ENCODE measurements at regions not wholly inside any gene's neighbourhood (a gene's known extent, or its start where the extent isn't known, plus 50 kb on each side); places are given as distances from the start of the nearest gene placed in this dataset.

- no peak overlapping the region for H3K27ac ChIP-seq
- H3K36me3 ChIP-seq, result no peaks in the 10 kb centered on the region
- H3K4me3 ChIP-seq, result no peak overlapping the region
- no peaks in the 10 kb centered on the region for H3K27me3 ChIP-seq
- no peak for DNase-seq
- no peaks in the 10 kb centered on the region for H3K9me3 ChIP-seq
- WGBS, 2 donors, result 87 to 93% methylated on average over 2 of the region's 2 CpGs
- no peaks in the 10 kb centered on the region for H3K4me1 ChIP-seq
- TF ChIP-seq POLR2A (IDR thresholded peaks at IDR 0.05) (no peak), POLR2AphosphoS5 (IDR thresholded peaks at IDR 0.05) (no peak), EP300 (IDR thresholded peaks at IDR 0.05) (no peak), CTCF (IDR thresholded peaks at IDR 0.05) (no peak)
- ATAC-seq (ENCODE audit: low FRiP score in 2 of 2), result no peak
Observed at GRCh38 chr3:99575683-99576082, 62.7 kb upstream of the COL8A1 start.

- H3K9me3 ChIP-seq, result no peaks in the 10 kb centered on the region
- H3K4me3 ChIP-seq, result no peak overlapping the region
- TF ChIP-seq POLR2AphosphoS5 (IDR thresholded peaks at IDR 0.05) (no peak), CTCF (IDR thresholded peaks at IDR 0.05) (no peak), POLR2A (IDR thresholded peaks at IDR 0.05) (no peak), EP300 (IDR thresholded peaks at IDR 0.05) (no peak)
- no peaks in the 10 kb centered on the region for H3K27me3 ChIP-seq
- H3K27ac ChIP-seq, result no peak overlapping the region
- WGBS, 2 donors, result 48 to 55% methylated on average over 1 of the region's 1 CpG
- DNase-seq (no peak), ATAC-seq (ENCODE audit: low FRiP score in 2 of 2) (no peak)
- no peaks in the 10 kb centered on the region for H3K4me1 ChIP-seq
- no peaks in the 10 kb centered on the region for H3K36me3 ChIP-seq
Observed at GRCh38 chr3:99570061-99570460, 68.3 kb upstream of the COL8A1 start.

GRCh38 chr3:99568663-99569335 lies 69.6 kb upstream of the COL8A1 start:
- ATAC-seq (ENCODE audit: low FRiP score in 2 of 2), result no peak
- TF ChIP-seq POLR2A (IDR thresholded peaks at IDR 0.05), result no peak
- TF ChIP-seq EP300 (IDR thresholded peaks at IDR 0.05), result no peak
- no peak for TF ChIP-seq POLR2AphosphoS5 (IDR thresholded peaks at IDR 0.05)
- no peak for TF ChIP-seq CTCF (IDR thresholded peaks at IDR 0.05)
- no peaks in the 10 kb centered on the region for H3K27me3 ChIP-seq
- no peak overlapping the region for H3K27ac ChIP-seq
- no peaks in the 10 kb centered on the region for H3K9me3 ChIP-seq
- no peak overlapping the region for H3K4me3 ChIP-seq
- no peak for DNase-seq
- no peaks in the 10 kb centered on the region for H3K4me1 ChIP-seq
- H3K36me3 ChIP-seq, result no peaks in the 10 kb centered on the region
- 51 to 54% methylated on average over 1 of the region's 1 CpG for WGBS, 2 donors

- no peak for TF ChIP-seq POLR2AphosphoS5 (IDR thresholded peaks at IDR 0.05)
- no peak for ATAC-seq (ENCODE audit: low FRiP score in 2 of 2)
- no peaks in the 10 kb centered on the region for H3K9me3 ChIP-seq
- no peak overlapping the region for H3K27ac ChIP-seq
- H3K27me3 ChIP-seq, result no peaks in the 10 kb centered on the region
- no peaks in the 10 kb centered on the region for H3K36me3 ChIP-seq
- 80 to 81% methylated on average over 3 of the region's 3 CpGs for WGBS, 2 donors
- DNase-seq, result no peak
- H3K4me3 ChIP-seq, result no peak overlapping the region
- no peaks in the 10 kb centered on the region for H3K4me1 ChIP-seq
Observed at GRCh38 chr3:99565331-99565730, 73.1 kb upstream of the COL8A1 start.

GRCh38 chr3:99562990-99563607 lies 75.3 kb upstream of the COL8A1 start:
- H3K4me3 ChIP-seq, result no peak overlapping the region
- H3K27me3 ChIP-seq, result no peaks in the 10 kb centered on the region
- no peaks in the 10 kb centered on the region for H3K9me3 ChIP-seq
- no peaks in the 10 kb centered on the region for H3K36me3 ChIP-seq
- ATAC-seq (ENCODE audit: low FRiP score in 2 of 2) (no peak), DNase-seq (no peak)
- no peak overlapping the region for H3K27ac ChIP-seq
- WGBS, 2 donors, result 80 to 82% methylated on average over 1 of the region's 1 CpG
- TF ChIP-seq POLR2A (IDR thresholded peaks at IDR 0.05) (no peak), EP300 (IDR thresholded peaks at IDR 0.05) (no peak), POLR2AphosphoS5 (IDR thresholded peaks at IDR 0.05) (no peak), CTCF (IDR thresholded peaks at IDR 0.05) (no peak)
- H3K4me1 ChIP-seq, result no peaks in the 10 kb centered on the region

All from upper lobe of left lung (tissue), 6 donors.